Endothelial cell of umbilical vein (primary cell): ENCODE measurements at regions not wholly inside any gene's neighbourhood (a gene's known extent, or its start where the extent isn't known, plus 50 kb on each side); places are given as distances from the start of the nearest gene placed in this dataset.

Experiments used
- BruUV-seq: library from RNA; stranded (reverse); fragments of 400-500 nt; replicated peaks from 2 replicates; lab custom pipeline; 2021; lab: Mats Ljungman, UMichigan
- CTCF ChIA-PET: fragments of 300-600, 350-600 bp; sonication (Branson Sonifier 250); formaldehyde crosslinking; loops from one replicate; lab custom pipeline; 2021; ENCODE audit warnings: antibody characterized with exemption, inconsistent platforms; lab: Charles Lee
- POLR2A ChIA-PET: fragments of 300-600, 350-600 bp; sonication (Branson Sonifier 250); formaldehyde crosslinking; loops from one replicate; lab custom pipeline; 2021; ENCODE audit warnings: antibody characterized with exemption, inconsistent platforms; lab: Charles Lee
- DNase-seq: peaks from one replicate; pipeline ENCODE4 v3.0.0-alpha.2; 2011; ENCODE audit warnings: low read depth, low spot score
- FAIRE-seq: peaks from 2 replicates; lab custom pipeline; 2011; peaks lifted over from hg19 to GRCh38; lab: Jason Lieb, UNC
- H2AFZ ChIP-seq: 2 replicates; pipeline ENCODE4 v1.6.0; 2012; ENCODE audit warnings: low read depth, low read length, control low read depth, inconsistent platforms
- H3K27ac ChIP-seq: 2 replicates; pipeline ENCODE4 v1.5.1; 2011; ENCODE audit warnings: low read depth, mild to moderate bottlenecking, control low read depth, low read length, moderate library complexity; ENCODE audit not compliant: insufficient read depth
- H3K27me3 ChIP-seq, 2 experiments: 2 replicates each; pipeline versions ENCODE4 v1.6.0 to v1.6.1; 2011; ENCODE audit warnings: low read length in 2 of 2, mixed read lengths in 1 of 2; ENCODE audit not compliant: control insufficient read depth in 2 of 2, insufficient read depth in 2 of 2
- H3K36me3 ChIP-seq, 2 experiments: 2 replicates in 1 of 2; 3 replicates in 1 of 2; pipeline ENCODE4 v1.5.1; 2011; ENCODE audit warnings: low read length in 2 of 2, mild to moderate bottlenecking in 1 of 2, moderate library complexity in 1 of 2; ENCODE audit not compliant: control insufficient read depth in 2 of 2, insufficient read depth in 2 of 2; ENCODE audit errors: extremely low read depth in 1 of 2
- H3K4me1 ChIP-seq: 3 replicates; pipeline ENCODE4 v1.5.1; 2011; ENCODE audit warnings: mild to moderate bottlenecking, low read length; ENCODE audit not compliant: control insufficient read depth, insufficient read depth; ENCODE audit errors: extremely low read depth
- H3K4me2 ChIP-seq: 2 replicates; pipeline ENCODE4 v1.6.1; 2011; ENCODE audit warnings: low read length, control low read depth, mixed read lengths; ENCODE audit not compliant: insufficient read depth
- H3K4me3 ChIP-seq, 3 experiments: fragments of 200-600 bp in 1 of 3; sonication (generic), shearing (Covaris generic) in 1 of 3; replicated peaks in 1 of 3; 2 replicates each; pipeline ENCODE4 v1.5.1; 2011 to 2016; ENCODE audit warnings: control low read depth in 3 of 3, low read length in 3 of 3, mild to moderate bottlenecking in 2 of 3, inconsistent platforms in 1 of 3, low read depth in 1 of 3, moderate library complexity in 1 of 3; ENCODE audit not compliant: insufficient read depth in 1 of 3
- H3K79me2 ChIP-seq: 2 replicates; pipeline ENCODE4 v1.6.0; 2012; ENCODE audit warnings: low read length, inconsistent platforms; ENCODE audit not compliant: control insufficient read depth, insufficient read depth
- H3K9ac ChIP-seq: replicated peaks from 2 replicates; pipeline ENCODE3; 2011; ENCODE audit warnings: low read length, control low read depth; ENCODE audit not compliant: insufficient read depth; ENCODE audit errors: extremely low read depth
- H3K9me1 ChIP-seq: replicated peaks from 3 replicates; pipeline ENCODE4 v1.6.0; 2011; ENCODE audit warnings: mild to moderate bottlenecking, low read length; ENCODE audit not compliant: control insufficient read depth, insufficient read depth; ENCODE audit errors: extremely low read depth
- H3K9me3 ChIP-seq: replicated peaks from 2 replicates; pipeline ENCODE4 v1.5.1; 2012; ENCODE audit warnings: low read length, inconsistent platforms; ENCODE audit not compliant: control insufficient read depth, insufficient read depth
- H4K20me1 ChIP-seq: replicated peaks from 2 replicates; pipeline ENCODE3; 2011; ENCODE audit warnings: mild to moderate bottlenecking, low read length; ENCODE audit not compliant: control insufficient read depth, insufficient read depth; ENCODE audit errors: extremely low read depth
- EZH2 ChIP-seq: IDR thresholded peaks from 2 replicates; pipeline ENCODE4 v1.6.1; 2012; ENCODE audit warnings: borderline replicate concordance, low read depth, mild to moderate bottlenecking, moderate library complexity, low read length, inconsistent platforms; ENCODE audit not compliant: severe bottlenecking
- FOS ChIP-seq: IDR thresholded peaks from 2 replicates; pipeline ENCODE4 v1.6.1; 2011; ENCODE audit warnings: mild to moderate bottlenecking, low read length, moderate library complexity, borderline replicate concordance; ENCODE audit not compliant: insufficient read depth
- GATA2 ChIP-seq: IDR thresholded peaks from 2 replicates; pipeline ENCODE4 v1.7.0; 2011; ENCODE audit warnings: low read depth, mild to moderate bottlenecking, moderate library complexity, mixed read lengths, low read length; ENCODE audit not compliant: insufficient read length, insufficient read depth
- JUN ChIP-seq: IDR thresholded peaks from 2 replicates; pipeline ENCODE4 v1.6.1; 2011; ENCODE audit warnings: borderline replicate concordance, low read depth; ENCODE audit not compliant: insufficient read length, insufficient read depth
- MYC ChIP-seq: IDR thresholded peaks from one replicate; pipeline ENCODE4 v1.6.1; 2011; ENCODE audit warnings: mild to moderate bottlenecking, low read depth, low read length
- POLR2A ChIP-seq: IDR thresholded peaks from 2 replicates; pipeline ENCODE4 v1.6.1; 2012; ENCODE audit warnings: low read depth, mild to moderate bottlenecking, control low read depth, low read length
- POLR2AphosphoS5 ChIP-seq: IDR thresholded peaks from 2 replicates; pipeline ENCODE4 v1.6.1; 2012; ENCODE audit warnings: low read depth, mild to moderate bottlenecking, control low read depth, low read length, moderate library complexity; ENCODE audit not compliant: insufficient read depth
- dilution Hi-C: fragments of 300-500 bp; cut with MboI; formaldehyde crosslinking; loops from one replicate; pipeline ENCODE4 v1.15.0; 2019; ENCODE audit warnings: low sequenced_read_pairs; ENCODE audit not compliant: extremely low pct_ligation_motif_present
- intact Hi-C: fragments of 100-400 bp; cut with micrococcal nuclease; formaldehyde crosslinking; loops from one replicate; pipeline ENCODE4 v1.10.0; 2022
- TF ChIP-seq, protein P1 (sequence below), 2 donors: IDR thresholded peaks; 1 replicate in 1 of 2; 2 replicates in 1 of 2; pipeline ENCODE4 v1.5.1; 2011; ENCODE audit warnings: low read length in 2 of 2, mild to moderate bottlenecking in 2 of 2, moderate library complexity in 2 of 2, control low read depth in 1 of 2, inconsistent platforms in 1 of 2, low read depth in 1 of 2; ENCODE audit not compliant: insufficient read depth in 1 of 2; ENCODE audit errors: extremely low read depth in 1 of 2
- TF ChIP-seq, protein P2 (sequence below): IDR thresholded peaks from 2 replicates; pipeline ENCODE4 v1.6.1; 2011; ENCODE audit not compliant: insufficient read depth, insufficient read length

DNA sequence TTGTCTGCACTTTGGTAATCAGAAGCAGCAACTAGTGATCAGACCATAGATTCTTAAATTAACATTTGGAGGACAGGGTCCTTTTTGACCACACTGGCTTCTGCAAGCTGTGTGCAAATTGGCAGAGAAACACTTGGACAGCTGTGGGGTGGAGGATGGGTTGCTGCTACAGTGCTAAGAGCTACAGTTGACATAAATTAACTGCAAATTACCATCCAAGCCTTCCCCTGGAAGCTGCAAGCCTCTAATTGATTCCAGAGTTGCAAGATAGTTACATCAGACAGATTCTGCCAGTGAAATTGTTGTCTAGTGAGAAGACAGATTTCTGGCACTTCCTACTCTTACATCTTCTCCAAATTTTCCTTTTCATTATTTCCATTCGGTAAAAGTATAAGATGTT, 517.7 kb downstream of the DIRAS2 start:
- H3K4me2 ChIP-seq = no peak overlapping the region

More for the DNA sequence above, 517.7 kb downstream of the DIRAS2 start:
- DNase-seq (no peak), FAIRE-seq (no peak)
- Histone ChIP-seq H3K79me2 (no peaks in the 10 kb centered on the region), H3K9ac (no peak overlapping the region), H3K4me3 (no peak overlapping the region), H4K20me1 (no peaks in the 10 kb centered on the region), H3K9me3 (no peaks in the 10 kb centered on the region), H3K9me1 (no peaks in the 10 kb centered on the region), H3K36me3 (no peaks in the 10 kb centered on the region), H3K27me3 (no peaks in the 10 kb centered on the region), H3K27ac (no peak overlapping the region), H3K4me1 (no peaks in the 10 kb centered on the region), H2AFZ (no peak overlapping the region)
- BruUV-seq = no TSS peak
- TF ChIP-seq JUN (no peak), GATA2 (no peak), MYC (no peak), FOS (no peak), POLR2A (no peak), POLR2AphosphoS5 (no peak), EZH2 (no peak)
- TF ChIP-seq, protein P1, sequence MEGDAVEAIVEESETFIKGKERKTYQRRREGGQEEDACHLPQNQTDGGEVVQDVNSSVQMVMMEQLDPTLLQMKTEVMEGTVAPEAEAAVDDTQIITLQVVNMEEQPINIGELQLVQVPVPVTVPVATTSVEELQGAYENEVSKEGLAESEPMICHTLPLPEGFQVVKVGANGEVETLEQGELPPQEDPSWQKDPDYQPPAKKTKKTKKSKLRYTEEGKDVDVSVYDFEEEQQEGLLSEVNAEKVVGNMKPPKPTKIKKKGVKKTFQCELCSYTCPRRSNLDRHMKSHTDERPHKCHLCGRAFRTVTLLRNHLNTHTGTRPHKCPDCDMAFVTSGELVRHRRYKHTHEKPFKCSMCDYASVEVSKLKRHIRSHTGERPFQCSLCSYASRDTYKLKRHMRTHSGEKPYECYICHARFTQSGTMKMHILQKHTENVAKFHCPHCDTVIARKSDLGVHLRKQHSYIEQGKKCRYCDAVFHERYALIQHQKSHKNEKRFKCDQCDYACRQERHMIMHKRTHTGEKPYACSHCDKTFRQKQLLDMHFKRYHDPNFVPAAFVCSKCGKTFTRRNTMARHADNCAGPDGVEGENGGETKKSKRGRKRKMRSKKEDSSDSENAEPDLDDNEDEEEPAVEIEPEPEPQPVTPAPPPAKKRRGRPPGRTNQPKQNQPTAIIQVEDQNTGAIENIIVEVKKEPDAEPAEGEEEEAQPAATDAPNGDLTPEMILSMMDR (IDR thresholded peaks at IDR 0.05; ENCODE audit: extremely low read depth in 1 of 2, insufficient read depth in 1 of 2, low read depth in 1 of 2, low read length in 2 of 2) = no peak
- TF ChIP-seq, protein P2, sequence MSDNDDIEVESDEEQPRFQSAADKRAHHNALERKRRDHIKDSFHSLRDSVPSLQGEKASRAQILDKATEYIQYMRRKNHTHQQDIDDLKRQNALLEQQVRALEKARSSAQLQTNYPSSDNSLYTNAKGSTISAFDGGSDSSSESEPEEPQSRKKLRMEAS = no peak
- dilution Hi-C loops = no loop called here
- ChIA-PET CTCF (interaction anchor here (1.4 kb wide), 1 partner anchor 11 kb away, joined by 3 read pairs; no protein-coding TSS in a partner anchor), POLR2A (no interaction called here)
- intact Hi-C loops = no loop called here
